GM21381 (cell line): ENCODE measurements at regions not wholly inside any gene's neighbourhood (a gene's known extent, or its start where the extent isn't known, plus 50 kb on each side); places are given as distances from the start of the nearest gene placed in this dataset.

Experiments used
- ATAC-seq: cut with Tn5 transposase; IDR thresholded peaks from one replicate; pipeline ENCODE4 v1.9.1; 2021; ENCODE audit warnings: mild to moderate bottlenecking, moderate library complexity; ENCODE audit not compliant: unreplicated experiment

DNA sequence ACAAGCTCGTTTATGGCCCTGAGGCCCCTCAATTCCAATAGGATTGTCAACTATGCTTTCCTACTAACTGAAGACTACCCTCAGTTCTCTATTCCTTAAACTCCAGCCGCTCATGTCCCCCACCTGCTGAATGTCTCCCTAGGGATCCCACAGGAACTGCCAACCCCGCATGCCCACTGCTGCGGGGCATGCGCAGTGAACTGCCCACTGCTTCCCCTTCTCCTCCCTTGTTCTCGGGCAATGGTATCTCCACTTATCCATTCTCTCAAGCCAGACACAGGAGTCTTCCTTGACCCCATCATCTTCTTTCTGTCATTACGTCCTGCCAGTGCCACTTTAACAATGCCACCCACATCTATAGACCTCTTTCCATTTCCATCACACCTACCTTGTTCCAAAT, 90.0 kb downstream of the FGF18 start:
- no peak for ATAC-seq

DNA sequence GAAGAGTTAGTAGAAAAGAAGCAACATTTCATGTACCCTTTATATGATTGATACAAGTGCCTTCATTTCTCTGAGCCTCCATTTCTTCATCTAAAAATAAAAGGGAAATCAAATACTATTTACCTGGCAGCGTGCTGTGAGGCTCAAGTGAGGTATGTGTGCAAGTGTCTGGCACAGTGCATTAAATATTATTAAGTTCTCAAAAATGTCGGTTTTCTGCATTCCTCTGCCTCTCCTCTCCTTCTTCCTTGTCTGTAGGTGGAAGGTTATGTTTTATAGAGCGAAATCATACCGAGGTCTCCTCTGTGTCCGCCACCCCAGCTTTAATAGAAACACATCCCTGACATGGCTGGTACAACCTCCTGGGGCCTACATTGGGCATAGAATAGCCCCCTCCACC, 93.0 kb downstream of the FGF18 start:
- ATAC-seq, result no peak

DNA sequence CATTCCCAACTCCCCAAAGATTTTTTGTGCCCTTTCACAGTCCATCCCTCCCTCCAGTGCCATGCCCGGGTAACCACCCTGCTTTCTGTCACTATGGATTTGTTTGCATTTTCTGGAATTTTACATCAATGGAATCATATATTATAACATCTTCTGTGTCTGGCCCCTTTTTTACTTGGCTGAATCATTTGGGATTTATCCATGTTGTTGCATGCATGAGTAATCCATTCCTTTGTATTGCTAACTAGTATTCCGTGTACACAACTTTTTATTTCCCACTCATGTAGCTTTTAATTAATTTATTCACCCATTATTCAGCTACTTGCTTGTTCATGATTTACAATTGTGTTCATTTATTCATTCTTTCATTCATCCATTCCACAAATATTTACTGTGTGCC, 94.1 kb downstream of the FGF18 start:
- no peak for ATAC-seq

DNA sequence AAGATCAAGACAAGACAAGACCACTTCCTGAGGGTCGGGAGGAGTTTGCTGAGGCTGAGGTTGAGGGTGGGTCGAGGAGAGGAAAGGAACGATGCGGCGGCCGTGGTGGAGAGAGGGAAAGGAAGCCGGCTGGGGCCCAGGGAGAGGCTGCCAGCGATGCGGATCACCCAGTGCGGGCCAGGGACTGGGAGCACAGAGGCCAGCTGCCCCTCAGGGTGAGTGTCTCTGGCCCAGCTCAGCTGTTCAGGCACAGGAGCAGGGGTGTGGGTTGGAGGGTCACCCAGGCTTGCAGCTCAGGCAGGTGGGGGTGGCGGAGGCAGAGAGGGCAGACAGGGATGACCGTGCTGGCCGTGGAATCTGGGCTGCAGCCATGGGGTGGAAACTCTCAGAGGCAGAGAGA, 99.5 kb downstream of the FGF18 start:
- no peak for ATAC-seq

DNA sequence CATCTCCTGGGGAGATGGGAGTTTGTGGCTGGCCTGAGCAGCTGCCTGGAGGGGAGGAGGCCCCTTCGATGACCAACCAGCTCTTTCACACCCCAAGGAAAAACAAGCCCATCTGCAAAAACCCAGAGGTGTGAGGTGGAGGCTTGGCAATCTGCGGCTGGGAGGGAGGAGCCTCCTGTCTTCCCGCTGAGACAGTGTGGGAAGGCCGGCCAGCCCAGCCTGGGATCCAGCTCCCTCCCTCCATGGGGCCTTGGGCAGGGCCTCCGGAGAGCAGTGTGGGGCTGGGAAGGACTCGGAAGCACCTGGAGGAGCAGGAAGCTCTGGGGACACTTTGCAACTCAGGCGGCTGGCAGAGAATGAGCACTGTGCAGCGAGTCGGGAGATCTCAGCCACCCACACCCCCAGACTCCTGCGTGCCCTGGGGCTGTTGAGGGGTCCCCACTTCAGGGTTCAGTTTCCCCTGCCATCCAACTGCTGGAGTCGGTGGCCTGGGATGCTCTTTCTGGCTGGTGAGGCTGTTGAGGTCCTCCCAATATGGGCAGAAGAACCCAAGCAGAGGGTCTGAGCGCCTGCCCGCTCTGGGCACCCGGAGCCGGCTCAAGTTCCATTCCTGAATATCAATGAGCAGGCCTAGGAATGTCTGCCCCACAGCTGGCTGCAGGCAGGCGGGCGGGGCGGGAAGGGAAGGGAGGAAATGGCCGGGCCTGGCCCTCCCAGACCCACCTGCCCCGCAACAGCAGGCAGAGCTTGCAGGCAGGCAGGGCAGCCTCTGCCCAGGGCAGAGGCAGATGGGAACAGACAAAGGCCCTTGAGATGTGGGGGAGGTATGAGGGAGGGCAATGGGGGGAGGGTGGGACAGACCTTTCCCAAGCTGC, 101.1 kb downstream of the FGF18 start:
- ATAC-seq, result no peak

DNA sequence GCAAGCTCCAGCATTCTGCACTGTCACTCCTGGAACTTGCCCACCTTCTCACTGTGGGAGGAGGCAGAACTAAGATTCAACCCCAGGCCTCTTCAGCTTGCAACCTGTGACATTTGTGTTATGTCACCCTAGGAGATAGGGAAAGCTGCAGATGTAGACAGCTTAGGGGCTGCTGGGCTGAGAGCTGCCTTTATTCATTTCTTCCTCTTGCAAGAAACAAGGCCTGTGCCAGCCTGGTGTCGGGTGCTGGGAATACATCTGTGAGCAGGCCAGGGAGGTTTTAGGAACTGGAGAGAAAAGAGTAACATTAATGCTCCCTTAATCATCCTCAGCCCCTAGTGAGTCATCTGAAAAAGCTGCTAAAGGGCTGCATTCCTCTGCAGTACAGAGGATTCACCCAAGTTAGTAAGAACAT, 101.8 kb downstream of the FGF18 start:
- no peak for ATAC-seq

DNA sequence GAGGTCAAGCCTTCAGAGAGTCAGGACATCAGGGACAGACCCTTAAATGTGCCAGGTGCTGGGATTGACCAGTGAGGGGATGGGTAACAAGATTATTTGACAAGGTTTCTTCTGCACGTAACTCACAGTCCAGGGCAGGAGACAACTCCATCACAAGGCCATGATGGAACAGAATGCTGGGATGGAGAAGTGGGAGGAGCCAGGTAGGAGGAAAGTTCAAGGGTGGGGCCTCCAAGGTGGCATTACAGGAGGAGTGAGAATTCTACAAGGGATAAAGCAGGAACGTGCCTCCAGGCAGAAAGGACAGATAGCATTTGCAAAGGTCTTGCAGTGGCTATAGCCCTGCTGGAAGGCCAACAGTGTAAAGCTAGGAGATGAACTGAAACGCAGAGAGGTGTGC, 102.2 kb downstream of the FGF18 start:
- ATAC-seq, result no peak

DNA sequence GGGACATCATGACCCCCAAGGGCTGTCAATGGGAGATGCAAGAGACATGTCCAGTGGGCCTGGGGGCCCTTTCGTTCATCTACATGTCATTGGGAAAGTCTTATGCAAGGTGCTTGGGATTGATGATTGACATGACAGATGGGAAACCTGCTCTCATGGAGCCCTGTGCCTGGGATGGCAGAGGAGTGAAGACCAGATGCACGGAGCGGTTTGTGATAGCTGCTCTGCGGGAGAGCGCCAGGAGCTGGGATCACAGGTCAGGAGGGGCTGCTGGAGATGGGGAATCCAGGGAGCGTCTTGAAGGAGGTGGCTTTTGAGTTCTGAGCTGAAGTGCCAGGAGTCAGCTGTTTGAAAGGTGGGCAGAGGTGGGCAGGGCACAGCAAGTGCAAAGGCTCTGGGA, 104.3 kb downstream of the FGF18 start:
- no peak for ATAC-seq

DNA sequence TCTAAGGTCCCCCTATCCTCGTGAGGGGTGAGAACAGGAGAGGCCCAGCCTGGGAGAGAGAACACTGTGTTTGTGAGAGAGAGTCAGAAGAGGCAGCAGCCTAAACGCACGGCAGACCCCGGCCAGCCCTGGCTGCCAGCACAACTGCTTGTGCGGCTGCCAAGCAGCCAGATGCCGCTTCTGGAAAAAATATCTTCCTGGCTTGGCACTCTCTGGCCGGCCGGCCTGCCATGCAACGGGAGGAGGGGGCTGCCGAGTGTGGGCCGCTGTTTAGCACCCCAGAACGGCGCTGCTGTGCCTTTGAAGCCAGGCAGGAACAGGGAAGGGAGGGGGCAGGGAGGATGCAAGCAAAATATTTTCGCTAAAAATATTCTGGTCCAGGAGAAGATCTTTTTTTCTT, 105.0 kb downstream of the FGF18 start:
- no peak for ATAC-seq

DNA sequence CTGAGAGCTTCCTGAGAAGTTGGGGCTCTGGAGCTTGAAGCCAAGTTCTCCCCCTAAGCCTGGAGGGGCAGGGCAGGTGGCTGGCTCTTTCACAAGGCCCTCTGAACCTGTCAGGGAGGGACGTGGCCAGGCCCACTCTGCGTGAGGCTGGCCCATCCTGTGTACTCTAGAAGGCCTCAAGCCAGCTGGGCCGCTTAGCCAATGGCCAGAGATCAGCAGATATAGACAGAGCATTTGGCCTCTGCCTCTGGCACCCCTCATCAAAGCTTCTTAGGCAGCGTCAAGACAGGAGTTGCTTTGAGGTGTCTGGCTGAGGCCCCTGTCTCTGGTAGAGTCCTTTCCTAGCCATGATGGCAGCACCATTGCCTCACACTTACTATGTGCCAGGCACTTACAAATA, 105.6 kb downstream of the FGF18 start:
- no peak for ATAC-seq

DNA sequence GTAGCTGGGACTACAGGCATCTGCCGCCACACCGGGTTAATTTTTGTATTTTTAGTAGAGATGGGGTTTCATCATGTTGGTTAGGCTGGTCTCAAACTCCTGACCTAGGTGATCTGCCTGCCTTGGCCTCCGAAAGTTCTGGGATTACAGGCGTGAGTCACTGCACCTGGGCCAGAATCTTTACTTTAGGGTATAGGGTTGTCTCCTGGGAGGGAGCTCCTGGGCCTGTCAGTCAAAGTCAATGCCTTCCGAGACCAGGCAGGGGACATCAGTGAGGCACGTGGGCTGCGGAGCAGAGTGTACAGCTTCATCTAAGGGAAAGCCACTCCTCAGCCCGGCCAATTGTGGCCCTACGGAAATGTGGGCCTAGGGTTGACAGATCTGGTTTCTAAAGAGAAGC, 108.6 kb downstream of the FGF18 start:
- ATAC-seq, result no peak

DNA sequence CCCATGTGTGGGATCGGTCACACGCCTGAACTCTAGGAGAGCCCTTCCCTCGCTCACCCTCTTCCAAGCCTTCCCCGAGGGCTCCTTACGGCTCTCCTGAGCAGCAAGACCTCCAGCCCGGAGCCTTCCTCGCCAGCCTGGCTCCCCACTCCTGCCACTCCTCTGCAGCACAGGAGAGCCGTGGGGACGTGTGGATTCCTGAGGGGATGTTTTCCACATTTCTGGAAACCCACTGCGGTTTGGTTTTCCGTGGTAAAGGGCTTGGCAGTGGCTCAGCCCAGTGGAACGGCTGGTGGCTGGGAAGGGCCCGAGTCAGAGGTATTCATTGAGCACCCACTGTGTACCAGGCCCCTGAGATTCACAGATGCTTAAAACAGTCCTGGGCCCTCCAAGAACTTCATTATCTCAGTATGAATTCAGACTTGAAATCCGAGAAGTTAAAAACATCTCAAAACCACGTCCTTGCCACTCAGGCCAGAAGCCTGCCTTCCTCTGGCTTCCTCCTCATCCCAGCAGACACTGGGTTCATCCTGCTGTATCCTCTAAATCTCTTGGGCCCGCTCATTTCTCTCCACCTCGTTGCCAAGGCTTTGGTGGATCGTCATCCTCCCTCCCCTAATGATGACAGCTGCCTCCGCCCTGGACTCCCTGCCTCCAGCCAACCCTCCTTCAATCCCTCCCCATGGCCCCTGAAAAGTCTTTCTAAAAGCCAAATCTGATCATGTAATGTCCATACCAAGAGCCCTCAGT, 109.6 kb downstream of the FGF18 start:
- ATAC-seq, result no peak

DNA sequence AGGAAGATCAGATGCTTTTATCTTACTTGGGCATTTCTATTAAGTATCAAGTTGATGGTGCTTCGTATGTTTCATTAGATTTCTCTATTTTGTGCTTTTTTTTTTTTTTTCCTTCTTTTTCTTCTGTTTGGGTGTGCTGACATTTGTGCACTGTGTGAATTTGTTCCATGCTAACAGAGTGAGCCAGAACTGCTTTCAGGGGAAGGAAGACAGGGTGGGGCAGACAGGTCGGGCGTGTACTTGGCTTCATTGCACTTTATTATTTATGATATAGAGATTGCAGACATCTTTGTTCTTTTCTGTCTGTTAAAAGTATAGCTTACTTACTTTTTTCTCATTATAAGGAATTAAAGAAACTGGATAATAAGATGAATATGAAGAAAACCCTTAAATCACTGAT, 112.2 kb downstream of the FGF18 start:
- ATAC-seq, result no peak

DNA sequence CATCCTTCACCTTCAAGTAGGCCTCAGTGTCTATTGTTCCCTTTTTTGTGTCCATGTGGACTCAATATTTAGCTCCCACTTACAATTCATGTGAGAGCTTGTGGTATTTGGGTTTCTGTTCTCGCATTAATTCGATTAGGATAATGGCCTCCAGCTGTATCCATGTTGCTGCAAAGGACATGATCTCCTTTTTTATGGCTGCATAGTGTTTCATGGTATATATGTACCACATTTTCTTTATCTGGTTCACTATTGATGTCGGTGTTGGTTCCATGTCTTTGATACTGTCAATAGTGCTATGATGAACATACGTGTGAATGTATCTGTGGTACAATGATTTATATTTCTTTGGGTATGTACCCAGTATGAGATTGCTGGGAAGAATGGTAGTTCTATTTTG, 113.7 kb downstream of the FGF18 start:
- no peak for ATAC-seq

DNA sequence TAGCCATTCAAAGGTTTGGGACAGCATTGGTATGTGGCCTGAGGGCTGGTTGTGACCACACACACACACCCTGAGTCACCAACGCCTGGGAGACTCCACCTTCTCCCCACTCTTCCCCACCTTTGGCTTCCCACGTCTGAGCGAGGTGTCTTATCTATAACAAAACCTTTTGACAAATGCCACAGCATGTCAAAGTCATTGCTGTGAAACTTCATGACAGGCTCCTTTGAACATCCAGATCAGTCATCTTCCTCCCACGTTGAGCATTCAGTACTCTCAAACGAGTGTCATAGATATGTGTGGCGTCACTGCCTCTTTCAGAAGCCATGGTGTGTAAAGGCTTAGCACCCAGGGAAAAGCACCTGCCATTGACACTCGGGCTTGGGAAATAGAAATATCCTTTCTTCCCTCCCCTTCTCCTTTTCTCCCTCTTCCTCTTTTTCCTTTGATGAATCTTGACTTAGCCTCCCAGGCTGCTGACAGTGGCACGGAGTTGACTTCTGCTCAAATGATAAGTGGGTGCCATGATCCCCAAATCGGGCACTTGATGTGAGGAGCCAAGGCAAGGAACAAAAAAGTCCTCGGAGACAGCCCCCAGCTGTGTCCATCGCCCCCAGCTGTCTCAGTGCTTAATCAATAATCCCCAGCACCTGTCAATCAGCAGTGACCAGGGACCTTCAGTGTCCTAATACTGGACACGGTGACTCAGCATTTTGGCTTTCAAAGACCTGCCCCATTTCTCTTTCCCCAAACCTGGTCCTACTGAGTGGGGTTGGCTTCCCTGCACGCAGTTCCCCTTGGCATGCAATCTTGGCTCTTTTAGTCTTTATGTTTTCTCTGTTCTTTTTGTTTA, 114.8 kb downstream of the FGF18 start:
- ATAC-seq, result no peak

DNA sequence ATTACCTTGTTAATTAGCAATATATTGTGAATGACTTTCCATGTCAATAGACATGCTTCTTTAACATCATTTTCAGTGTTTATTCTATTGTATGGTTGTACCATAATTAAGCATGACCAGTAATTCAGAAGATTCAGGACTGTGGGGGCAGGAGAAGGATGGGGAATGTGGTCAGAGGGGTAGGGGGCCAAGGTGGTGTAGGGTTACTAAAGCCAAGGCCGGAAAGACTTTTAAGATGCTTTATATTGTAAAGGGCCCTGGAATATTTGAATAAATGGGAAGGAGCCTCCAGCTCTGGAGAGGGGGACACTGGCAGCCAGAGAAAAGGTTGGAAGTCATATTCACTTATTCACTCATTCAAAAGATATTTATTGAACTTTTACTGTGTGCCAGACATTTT, 115.7 kb downstream of the FGF18 start:
- ATAC-seq, result no peak

DNA sequence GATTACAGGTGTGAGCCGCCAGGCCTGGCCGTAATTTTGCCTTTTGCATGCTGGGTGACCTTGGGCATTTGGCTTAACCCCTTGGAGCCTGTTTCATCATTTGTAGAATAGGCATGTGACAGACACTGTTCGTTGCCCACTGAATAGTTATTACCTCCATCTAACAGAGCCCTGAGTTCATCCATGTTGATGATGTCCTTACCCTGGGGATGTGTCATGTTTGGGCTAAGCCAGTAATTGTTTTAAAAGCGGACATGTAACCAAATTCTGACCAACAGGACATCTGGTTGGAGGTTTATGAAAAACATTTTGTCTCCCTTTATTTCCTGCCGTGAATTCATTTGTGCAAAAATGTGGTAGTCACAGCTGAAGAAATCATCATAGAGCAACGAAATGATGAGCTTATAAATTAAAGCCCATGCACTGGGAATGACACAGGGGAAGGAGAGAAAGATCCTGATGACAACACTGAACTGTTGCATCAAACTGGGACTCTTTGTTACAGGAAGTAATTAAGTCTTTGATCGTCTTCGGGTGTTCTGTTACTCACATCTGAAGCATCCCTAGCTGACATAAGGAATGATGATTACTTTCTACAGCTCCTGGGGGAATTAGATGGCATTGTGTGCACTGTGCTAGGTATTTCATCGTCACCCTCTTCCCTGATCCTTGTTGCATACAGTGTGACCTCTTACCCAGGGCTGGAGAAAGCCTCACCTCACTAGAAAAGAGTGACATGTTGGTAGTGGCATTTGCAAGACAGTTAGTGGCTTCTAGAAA, 117.8 kb downstream of the FGF18 start:
- no peak for ATAC-seq

DNA sequence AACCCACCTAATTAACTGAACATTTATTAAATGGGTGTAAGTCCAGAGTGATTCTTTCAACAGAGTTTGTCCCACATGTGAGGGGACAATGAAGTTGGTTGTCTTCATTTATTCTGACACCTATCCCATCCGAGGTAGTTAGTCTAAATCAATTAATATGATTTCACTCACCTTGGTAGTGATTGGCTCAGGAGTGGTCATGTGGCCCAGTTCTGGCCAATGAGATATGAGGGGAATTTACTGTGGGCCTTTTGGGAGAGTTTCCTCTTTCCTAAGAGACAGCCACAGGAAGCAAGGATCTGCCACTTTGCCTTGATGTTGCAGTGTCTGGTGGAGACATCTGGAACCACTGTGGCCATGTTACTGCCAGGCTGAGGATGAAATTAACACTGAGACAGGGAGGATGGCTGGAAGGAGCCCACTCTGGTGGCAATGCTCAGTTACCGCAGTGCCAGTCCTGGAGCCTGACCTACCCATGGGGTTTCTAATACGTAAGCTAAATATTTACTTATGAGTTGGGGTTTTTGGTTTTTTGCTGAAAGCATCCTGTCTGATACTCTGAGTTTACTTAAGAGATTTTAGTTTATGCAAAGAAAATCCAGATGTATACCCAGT, 118.6 kb downstream of the FGF18 start:
- no peak for ATAC-seq

DNA sequence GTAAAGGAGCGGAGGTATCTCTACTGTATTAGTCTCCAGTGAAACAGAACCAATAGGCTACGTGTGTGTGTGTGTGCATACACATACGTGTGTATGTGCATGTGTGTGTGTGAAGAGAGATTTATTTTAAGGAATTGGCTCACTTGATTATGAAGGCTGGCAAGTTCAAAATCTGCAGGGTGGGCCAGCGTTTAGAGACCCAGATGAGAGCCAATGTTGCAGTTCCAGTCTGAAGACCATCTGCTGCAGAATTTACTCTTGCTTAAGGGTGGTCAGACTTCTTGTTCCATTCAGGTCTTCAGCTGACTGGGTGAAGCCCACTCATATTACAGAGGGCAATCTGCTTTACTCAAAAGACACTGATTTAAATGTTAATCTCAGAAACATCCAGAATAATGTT, 119.2 kb downstream of the FGF18 start:
- ATAC-seq, result no peak

DNA sequence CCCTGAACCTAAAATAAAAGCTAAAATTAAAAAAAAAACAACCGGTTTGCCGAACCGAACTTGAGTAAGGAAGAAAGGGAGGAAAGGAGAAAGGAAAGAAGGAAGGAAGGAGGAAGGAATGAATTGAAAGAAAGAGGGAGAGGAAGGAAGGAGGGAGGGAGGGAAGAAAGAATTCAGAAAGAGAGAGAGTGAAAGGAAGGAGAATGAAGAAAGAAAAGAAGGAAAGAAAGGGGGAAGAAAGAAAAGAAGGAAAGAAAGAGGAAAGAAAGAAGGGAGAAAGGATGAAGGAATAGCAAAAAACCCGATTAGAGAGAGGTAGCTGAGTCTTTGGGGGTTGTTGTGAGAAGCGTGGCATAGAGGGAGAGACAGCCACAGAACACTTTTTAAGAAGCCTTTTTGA, 121.4 kb downstream of the FGF18 start:
- no peak for ATAC-seq
